Mammary epithelial cell (primary cell): ENCODE measurements at regions not wholly inside any gene's neighbourhood (a gene's known extent, or its start where the extent isn't known, plus 50 kb on each side); places are given as distances from the start of the nearest gene placed in this dataset.

Experiments used
- EZH2 ChIP-seq: IDR thresholded peaks from 2 replicates; pipeline ENCODE4 v1.6.1; 2012; ENCODE audit warnings: low read length, inconsistent platforms, borderline replicate concordance
- TF ChIP-seq, protein P1 (sequence below), 2 donors: IDR thresholded peaks in 1 of 2; conservative IDR thresholded peaks in 1 of 2; 2 replicates each; pipeline ENCODE4 v1.5.1; 2011 to 2012; ENCODE audit warnings: inconsistent platforms in 2 of 2, low read length in 2 of 2, mild to moderate bottlenecking in 2 of 2, control low read depth in 1 of 2, low read depth in 1 of 2; ENCODE audit not compliant: insufficient read depth in 1 of 2; ENCODE audit errors: extremely low read depth in 1 of 2

DNA sequence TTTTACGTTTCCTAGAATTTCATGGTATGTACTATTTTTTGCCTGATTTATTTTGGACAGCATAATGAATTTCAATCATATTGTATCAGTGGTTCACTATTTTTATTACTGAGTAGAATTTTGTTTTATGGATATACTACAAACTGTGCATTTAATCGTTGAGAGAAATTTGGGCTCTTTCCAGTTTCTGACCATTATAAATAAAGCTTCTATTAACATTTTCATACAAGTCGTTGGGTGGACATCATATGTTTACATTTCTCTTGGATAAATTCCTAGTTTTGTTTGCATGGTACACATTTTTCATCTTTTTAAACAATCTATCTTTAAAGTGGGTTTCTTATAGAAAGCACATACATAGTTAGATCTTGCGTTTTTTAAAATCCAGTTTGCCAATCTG lies 472.7 kb upstream of the MAGEB18 start:
- TF ChIP-seq, protein P1, sequence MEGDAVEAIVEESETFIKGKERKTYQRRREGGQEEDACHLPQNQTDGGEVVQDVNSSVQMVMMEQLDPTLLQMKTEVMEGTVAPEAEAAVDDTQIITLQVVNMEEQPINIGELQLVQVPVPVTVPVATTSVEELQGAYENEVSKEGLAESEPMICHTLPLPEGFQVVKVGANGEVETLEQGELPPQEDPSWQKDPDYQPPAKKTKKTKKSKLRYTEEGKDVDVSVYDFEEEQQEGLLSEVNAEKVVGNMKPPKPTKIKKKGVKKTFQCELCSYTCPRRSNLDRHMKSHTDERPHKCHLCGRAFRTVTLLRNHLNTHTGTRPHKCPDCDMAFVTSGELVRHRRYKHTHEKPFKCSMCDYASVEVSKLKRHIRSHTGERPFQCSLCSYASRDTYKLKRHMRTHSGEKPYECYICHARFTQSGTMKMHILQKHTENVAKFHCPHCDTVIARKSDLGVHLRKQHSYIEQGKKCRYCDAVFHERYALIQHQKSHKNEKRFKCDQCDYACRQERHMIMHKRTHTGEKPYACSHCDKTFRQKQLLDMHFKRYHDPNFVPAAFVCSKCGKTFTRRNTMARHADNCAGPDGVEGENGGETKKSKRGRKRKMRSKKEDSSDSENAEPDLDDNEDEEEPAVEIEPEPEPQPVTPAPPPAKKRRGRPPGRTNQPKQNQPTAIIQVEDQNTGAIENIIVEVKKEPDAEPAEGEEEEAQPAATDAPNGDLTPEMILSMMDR (conservative IDR thresholded peaks at IDR 0.05 in 1 of 2, IDR thresholded peaks at IDR 0.05 in 1 of 2; ENCODE audit: extremely low read depth in 1 of 2, insufficient read depth in 1 of 2, low read depth in 1 of 2, low read length in 2 of 2): no peak
- no peak for TF ChIP-seq EZH2
